Suppressor macrophage (primary cell): ENCODE measurements at regions not wholly inside any gene's neighbourhood (a gene's known extent, or its start where the extent isn't known, plus 50 kb on each side); places are given as distances from the start of the nearest gene placed in this dataset.

Source experiments
- DNase-seq, 4 experiments: peaks; one replicate each; pipeline ENCODE4 v3.0.0-alpha.2; 2020 to 2022

DNA sequence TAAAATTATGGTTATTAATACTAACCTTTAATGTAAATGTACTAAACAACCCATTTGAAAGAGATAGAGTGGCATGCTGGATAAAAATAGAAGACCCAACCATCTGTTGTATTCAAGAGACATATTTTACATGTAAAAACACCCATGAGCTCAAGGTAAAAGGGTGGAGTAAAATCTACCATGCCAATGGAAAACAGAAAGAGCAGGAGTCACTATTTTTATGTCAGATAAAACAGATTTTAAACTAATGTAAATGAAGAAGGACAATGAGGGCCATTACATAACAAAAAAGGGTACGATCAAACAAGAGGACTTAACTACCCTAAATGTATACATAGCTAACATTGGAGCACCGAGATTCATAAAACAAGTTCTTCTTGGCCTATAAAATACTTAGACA, 66.3 kb downstream of the ITM2A start:
- no peak for DNase-seq

DNA sequence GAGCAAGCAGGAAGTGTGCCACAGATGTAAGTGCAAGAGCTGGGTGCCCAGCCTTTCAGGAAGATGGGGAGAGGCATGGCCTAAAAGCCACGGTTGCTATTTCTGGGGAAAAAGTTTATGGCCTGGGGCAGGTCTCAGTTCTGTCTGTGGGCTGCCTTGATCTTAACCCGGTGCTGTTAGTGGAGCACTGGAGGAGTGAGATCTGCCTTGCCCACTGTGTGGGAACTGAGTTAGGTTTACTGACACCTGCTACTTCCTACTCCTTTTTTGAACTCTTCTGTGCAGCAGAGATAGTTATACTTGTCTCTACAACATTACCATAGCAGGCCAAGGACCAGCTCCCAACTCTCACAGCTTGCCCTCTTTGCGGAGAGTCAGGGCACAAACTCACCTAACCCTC, 76.5 kb downstream of the ITM2A start:
- no peak for DNase-seq

DNA sequence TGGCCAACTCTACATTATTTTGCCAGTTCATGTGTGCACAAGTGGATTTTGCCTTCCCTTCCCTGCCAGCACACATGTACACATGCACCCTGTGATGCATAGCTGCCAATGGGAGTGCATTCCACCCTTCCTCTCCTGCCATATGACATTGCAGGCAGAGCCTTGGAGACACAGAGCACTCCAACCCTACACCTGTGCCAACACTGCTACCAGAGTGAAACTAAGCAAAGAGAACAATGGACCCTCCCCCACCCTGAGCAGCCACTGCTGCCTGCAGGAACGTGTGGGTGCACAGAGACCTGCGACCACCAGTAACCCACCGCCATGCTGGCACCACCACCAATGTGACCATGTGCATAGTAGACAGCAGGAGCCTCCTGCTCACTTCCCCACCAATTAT, 78.4 kb downstream of the ITM2A start:
- no peak for DNase-seq

DNA sequence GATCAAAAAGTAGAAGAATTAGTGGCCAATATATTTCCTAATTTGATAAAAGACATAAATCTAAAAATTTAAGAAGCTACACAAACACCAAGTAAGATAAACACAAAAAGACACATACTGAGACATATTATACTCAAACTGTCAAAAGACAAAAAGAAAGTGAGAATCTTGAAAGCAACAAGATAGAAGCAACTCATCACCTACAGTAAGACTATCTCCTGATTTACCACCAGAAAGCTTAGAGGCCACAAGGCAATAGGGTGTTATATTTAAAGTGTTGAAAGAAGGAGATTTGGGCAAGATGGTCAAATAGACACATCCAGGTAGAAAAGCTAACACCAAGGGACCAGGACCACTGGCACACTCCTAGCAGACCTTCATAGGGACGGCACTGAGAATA, 79.4 kb downstream of the ITM2A start:
- no peak for DNase-seq

DNA sequence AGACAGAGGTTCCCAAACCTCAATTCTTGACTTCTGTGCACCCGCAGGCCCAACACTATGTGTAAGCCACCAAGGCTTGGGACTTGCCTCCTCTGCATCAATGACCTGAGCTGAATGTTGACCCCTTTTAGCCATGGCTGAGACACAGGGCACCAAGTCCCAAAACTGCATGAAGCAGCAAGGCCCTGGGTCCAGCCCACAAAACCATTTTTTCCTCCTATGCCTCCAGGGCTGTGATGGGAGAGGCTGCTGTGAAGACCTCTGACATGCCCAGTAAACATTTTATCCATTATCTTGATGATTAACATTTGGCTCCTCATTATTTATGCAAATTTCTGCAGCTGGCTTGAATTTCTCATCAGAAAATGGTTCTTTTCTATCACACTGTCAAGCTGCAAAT, 85.4 kb downstream of the ITM2A start:
- DNase-seq: no peak

DNA sequence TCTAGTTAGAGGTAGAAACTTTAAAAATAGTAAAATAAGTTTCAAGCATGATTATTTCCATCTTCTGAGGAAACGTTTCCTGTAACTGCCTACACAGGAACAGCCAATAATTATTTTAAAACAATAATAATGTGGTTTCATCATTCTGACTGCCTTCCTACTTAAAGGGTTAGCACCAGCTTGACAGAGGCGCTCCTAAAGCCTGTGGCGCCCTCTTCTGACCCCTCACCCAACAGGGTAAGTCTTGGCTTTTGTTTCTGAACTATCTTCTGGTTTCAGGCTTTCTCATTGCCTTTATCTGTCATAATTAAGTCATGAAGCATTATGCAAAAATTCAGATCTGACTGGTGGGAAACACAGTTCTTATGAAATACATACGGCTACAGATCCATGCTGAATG, 96.7 kb downstream of the ITM2A start:
- peak; percentile 38 to 73 (median 60) for DNase-seq

DNA sequence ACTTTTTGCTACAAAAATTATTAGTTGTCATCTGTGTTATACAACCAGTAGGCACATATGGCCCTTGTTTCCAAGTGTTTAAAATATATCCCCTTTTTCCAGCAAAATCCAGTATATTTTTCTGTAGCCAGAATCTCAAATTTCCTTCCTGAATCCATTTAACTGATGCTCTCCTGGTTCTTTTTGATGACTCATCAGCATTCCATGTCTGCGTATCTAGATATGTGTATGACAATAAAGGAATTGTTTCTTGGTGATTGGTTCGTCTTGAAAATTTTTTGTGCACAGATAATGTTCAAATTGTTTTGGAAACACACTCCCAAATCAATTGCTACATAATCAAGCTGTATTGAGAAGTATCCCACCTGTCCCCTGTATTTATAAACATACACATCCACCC, 98.3 kb downstream of the ITM2A start:
- DNase-seq: no peak

DNA sequence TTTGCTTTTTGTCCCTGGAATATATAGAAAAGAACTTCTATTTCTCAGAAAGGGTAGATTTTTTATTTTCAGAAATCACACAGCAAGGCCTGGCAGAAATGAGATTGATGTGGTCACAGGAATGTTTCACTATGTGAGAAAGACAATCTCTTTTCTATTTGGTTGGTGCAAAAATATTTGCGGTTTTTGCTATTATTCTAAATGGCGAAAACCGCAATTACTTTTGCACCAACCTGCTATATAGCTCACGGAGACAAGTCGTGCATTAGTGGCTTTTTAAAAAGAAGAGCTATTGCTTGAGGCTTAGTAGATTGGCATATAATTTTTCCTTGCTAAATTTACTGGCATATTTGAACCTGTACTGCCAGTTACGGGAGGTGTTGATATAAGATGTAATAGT, 100.4 kb downstream of the ITM2A start:
- DNase-seq: no peak

DNA sequence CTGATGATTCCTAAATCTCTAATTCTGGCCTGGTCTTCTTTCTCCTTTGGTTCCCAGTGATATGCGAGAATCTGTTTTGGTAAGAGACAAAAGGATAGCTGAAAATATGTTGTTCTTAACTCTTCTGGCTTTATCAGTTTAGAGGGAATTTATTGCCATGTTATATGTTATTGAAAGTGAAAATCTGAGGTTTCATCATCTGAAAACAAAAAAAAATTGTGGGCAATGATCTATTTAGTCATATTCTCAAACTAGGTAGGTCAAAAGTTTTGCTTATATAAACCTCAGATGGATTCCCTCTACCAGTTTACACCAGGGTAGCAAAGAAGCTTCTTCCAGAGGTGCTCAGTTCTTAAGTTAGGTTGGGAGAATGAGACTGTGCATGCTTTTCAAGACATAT, 103.6 kb downstream of the ITM2A start:
- no peak for DNase-seq

DNA sequence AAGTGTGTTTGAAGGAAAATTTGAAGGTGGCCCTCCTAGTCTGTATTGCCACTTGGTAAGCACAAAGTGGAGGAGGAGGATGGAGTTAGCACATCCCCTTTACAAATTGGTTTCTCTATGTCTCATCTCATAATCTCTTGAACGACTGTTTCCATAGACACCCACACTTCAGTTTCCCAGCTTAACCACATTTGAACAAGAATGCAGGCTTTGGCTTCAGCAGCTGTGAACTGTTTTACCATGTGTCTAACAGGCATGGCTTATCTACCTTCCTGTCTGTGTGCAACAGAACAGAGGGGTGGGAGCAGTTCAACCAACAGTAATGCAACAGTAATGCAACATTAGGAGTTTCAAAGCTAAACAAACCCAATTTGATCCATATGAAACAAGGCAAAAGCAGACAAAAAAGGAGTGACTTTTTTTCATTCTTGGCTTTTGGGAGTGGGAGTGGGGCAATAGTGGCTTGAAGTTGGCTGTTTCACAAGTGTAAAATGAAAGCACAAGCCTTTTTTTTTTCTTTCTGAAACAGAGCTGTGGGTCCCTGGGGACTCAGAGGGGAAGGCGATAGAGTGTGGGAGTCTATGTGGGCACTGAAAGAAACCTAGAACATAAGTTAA, 108.0 kb downstream of the ITM2A start:
- DNase-seq: peak in 3 of 4 experiments; percentile 19 to 33 (median 25)

DNA sequence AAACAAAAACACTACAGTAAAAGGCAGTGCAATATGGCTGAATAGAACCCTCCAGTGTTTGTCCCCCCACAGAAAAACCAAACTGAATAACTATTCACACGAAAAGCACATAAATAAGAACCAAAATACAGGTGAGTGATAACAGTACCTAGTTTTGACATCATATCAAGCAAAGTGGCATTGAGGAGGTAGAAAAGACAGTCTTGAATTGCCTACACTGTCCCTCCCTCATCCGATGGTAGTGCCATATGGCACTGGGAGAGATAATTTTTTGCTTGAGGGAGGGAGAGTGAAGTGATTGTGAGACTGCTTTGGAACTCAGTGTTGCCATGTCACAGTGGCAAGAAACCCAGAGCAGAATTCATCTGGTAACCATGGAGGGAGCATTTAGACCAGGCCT, 99.2 kb downstream of the GPR174 start:
- no peak for DNase-seq

DNA sequence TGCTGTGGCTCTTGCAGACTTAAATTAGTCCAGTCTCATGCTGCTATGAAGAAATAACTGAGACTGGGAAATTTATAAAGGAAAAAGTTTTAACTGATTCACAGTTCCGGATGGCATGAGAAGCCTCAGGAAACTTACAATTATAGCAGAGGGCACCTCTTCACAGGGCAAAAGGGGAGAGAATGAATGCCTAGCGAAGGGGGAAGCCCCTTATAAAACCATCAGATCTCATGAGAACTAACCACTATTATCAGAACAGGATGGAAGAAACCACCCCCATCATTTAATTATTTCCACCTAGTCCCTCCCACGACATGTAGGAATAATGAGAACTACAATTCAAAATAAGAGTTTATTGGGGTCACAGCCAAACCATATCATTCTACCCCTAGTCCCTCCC, 91.4 kb downstream of the GPR174 start:
- no peak for DNase-seq

DNA sequence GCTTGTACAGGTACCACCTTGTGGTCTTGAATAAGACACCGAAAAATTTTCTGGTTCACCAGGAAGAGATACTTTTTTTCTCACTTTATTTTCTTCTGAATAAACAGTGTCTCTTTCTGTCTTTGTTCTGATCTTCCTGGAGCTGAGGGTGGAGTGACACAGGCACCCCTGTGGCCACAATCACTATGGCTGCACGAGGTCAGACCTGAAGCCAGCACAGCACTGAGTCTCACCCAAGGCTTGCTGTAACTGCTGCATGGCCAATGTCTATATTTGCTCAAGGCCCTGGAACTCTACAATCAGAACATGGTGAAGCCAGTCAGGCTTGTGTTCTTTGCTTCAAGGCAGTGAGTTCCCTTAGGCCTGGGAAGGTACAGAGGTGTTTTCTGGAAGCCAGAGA, 87.2 kb downstream of the GPR174 start:
- DNase-seq: no peak
